Gastroesophageal sphincter (tissue), 3 donors: ENCODE measurements at regions not wholly inside any gene's neighbourhood (a gene's known extent, or its start where the extent isn't known, plus 50 kb on each side); places are given as distances from the start of the nearest gene placed in this dataset.

Experiments
- POLR2A ChIP-seq, 2 donors: fragments of 450-650 bp; IDR thresholded peaks; one replicate each; pipeline ENCODE4 v1.6.1; 2017; ENCODE audit warnings: antibody characterized with exemption in 2 of 2, mild to moderate bottlenecking in 2 of 2, moderate library complexity in 1 of 2
- TF ChIP-seq, protein P1 (sequence below), 4 experiments: fragments of 200-600 bp in 2 of 4; fragments of 450-650 bp in 2 of 4; sonication (generic) in 1 of 4; IDR thresholded peaks; one replicate each; pipeline ENCODE4 v1.5.1; 2017 to 2019; ENCODE audit warnings: antibody characterized with exemption in 4 of 4, mild to moderate bottlenecking in 2 of 4, moderate library complexity in 2 of 4

DNA sequence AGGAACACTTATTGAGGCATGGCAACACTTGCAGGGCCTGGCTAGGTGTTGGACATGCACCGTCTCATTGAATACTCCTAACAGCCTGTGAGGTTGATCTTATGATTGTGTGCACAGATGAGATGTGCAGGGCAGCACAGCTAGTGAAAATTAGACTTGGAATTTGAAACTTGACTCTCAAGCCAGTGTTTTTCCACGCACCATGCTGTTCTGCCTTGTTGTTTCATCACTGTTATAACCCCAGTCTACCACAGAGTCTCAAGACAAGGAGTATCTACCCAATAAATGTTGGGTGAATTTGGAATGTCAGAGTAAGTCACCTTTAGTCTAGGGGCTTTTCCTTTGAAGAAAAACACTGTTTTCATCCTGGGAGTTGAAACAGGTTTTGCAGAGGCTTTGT is 55.8 kb upstream of the LRIG3 start:
- TF ChIP-seq, protein P1, sequence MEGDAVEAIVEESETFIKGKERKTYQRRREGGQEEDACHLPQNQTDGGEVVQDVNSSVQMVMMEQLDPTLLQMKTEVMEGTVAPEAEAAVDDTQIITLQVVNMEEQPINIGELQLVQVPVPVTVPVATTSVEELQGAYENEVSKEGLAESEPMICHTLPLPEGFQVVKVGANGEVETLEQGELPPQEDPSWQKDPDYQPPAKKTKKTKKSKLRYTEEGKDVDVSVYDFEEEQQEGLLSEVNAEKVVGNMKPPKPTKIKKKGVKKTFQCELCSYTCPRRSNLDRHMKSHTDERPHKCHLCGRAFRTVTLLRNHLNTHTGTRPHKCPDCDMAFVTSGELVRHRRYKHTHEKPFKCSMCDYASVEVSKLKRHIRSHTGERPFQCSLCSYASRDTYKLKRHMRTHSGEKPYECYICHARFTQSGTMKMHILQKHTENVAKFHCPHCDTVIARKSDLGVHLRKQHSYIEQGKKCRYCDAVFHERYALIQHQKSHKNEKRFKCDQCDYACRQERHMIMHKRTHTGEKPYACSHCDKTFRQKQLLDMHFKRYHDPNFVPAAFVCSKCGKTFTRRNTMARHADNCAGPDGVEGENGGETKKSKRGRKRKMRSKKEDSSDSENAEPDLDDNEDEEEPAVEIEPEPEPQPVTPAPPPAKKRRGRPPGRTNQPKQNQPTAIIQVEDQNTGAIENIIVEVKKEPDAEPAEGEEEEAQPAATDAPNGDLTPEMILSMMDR (IDR thresholded peaks at IDR 0.05): no peak
- no peak for TF ChIP-seq POLR2A (IDR thresholded peaks at IDR 0.05)
